MCF 10A (cell line): ENCODE measurements at regions not wholly inside any gene's neighbourhood (a gene's known extent, or its start where the extent isn't known, plus 50 kb on each side); places are given as distances from the start of the nearest gene placed in this dataset.

Experiments used
- BruUV-seq: library from RNA; stranded (reverse); fragments of 400-500 nt; replicated peaks from 2 replicates; lab custom pipeline; 2021; lab: Mats Ljungman, UMichigan
- CTCF ChIA-PET: fragments of 300-600 bp; sonication (Branson Sonifier 250); formaldehyde crosslinking; extraction: SDS; loops from one replicate; lab custom pipeline; 2021; ENCODE audit warnings: antibody characterized with exemption, inconsistent platforms; lab: Yijun Ruan, JAX
- POLR2A ChIA-PET: fragments of 300-600, 350-650 bp; sonication (Branson Sonifier 250); formaldehyde crosslinking; extraction: SDS; loops from one replicate; lab custom pipeline; 2020; ENCODE audit warnings: antibody characterized with exemption, inconsistent platforms; lab: Yijun Ruan, JAX
- DNase-seq: peaks from one replicate; pipeline ENCODE4 v3.0.0-alpha.2; 2018; ENCODE audit not compliant: unreplicated experiment
- H3K27ac Mint-ChIP-seq: one replicate; pipeline ENCODE4 v1.8.0; 2022; ENCODE audit warnings: mild to moderate bottlenecking, low read depth, mixed read lengths; ENCODE audit not compliant: unreplicated experiment
- H3K27me3 Mint-ChIP-seq: one replicate; pipeline ENCODE4 v1.8.0; 2022; ENCODE audit warnings: mixed read lengths; ENCODE audit not compliant: insufficient read depth, unreplicated experiment
- H3K36me3 Mint-ChIP-seq: one replicate; pipeline ENCODE4 v1.8.0; 2022; ENCODE audit warnings: mild to moderate bottlenecking, moderate library complexity, mixed read lengths; ENCODE audit not compliant: insufficient read depth, unreplicated experiment
- H3K4me1 Mint-ChIP-seq: one replicate; pipeline ENCODE4 v1.8.0; 2022; ENCODE audit warnings: mixed read lengths; ENCODE audit not compliant: insufficient read depth, unreplicated experiment
- H3K4me3 Mint-ChIP-seq: one replicate; pipeline ENCODE4 v1.8.0; 2022; ENCODE audit warnings: mild to moderate bottlenecking, moderate library complexity, mixed read lengths; ENCODE audit not compliant: unreplicated experiment
- H3K9me3 Mint-ChIP-seq: one replicate; pipeline ENCODE4 v1.8.0; 2022; ENCODE audit warnings: mixed read lengths; ENCODE audit not compliant: unreplicated experiment
- CTCF ChIP-seq: fragments of 200-600 bp; IDR thresholded peaks from one replicate; pipeline ENCODE4 v1.8.0; 2022; ENCODE audit warnings: antibody characterized with exemption, mild to moderate bottlenecking; ENCODE audit not compliant: unreplicated experiment
- intact Hi-C: fragments of 100-400 bp; cut with micrococcal nuclease; formaldehyde crosslinking; loops from 2 replicates; pipeline ENCODE4 v1.14.1; 2022

DNA sequence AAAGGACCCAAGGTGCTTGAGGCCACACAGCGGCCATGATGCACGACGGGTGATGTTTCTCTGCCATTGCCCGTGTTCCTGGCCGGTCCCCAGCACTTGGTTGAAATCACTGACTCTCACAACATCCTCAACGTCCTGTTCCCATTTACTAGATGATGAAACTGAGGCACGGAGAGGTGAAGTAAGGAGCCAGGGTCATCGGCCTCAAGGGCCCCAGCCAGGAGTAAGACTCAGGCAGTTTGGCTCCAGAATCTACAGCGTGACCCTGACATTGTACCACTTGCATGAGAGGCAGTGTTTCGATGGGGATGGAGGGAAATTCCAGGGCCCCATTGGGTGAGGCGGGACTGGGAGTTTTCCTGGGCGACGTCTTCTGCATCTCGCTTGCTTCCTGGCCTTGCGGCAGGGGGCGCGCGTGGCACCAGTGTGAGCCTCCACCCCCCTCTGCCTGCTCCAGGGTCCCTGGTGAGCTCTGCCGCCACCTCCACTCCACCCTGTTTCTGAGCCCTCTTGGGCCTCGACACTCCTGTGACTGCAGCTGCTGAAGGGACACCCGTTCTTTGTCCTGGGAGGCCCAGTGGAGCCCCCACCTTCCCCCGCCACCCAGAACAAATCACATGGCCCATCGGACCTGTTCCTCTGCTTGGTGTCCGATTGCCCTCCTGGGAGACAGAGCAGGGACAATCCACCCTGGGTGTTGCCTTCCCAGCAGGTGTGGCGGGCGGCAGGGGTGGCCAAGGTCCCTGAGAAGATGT lies 133.0 kb upstream of the GSE1 start:
- intact Hi-C loops: no loop called here
- peaks cover 5% of the 10 kb centered on the region for H3K4me1 Mint-ChIP-seq
- no TSS peak for BruUV-seq
- H3K9me3 Mint-ChIP-seq: no peaks in the 10 kb centered on the region
- no peak for DNase-seq
- no peak overlapping the region for H3K27ac Mint-ChIP-seq
- ChIA-PET POLR2A (no interaction called here), CTCF (interaction anchor here (0.6 kb wide), 1 partner anchor 90 kb away, joined by 3 read pairs; no protein-coding TSS in a partner anchor)
- peaks cover 7% of the 10 kb centered on the region for H3K36me3 Mint-ChIP-seq
- TF ChIP-seq CTCF: no peak
- H3K4me3 Mint-ChIP-seq: no peak overlapping the region
- H3K27me3 Mint-ChIP-seq: no peaks in the 10 kb centered on the region

DNA sequence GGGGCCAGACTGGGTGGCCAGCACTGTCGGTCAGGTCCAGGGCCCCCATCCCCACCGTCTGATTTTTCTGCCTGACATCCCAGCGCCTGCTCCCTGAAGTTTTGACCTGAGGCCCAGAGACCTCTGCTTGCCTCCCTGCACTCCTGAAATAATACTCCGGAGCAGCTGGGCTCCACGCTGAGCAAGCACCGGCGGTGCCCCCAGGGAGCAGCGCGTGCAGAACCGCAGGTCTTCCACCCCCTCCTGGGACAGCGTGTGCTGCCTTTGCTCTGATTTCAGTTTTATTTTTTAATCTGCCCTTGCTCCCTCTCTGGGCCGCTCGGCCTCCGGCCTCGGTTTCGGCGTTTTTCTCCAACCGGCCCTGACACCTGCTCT lies 132.4 kb upstream of the GSE1 start:
- CTCF ChIA-PET: no interaction called here
- intact Hi-C loops: no loop called here

GRCh38 chr16:85481206-85481605 lies 131.9 kb upstream of the GSE1 start:
- Mint-ChIP-seq H3K4me3 (no peak overlapping the region), H3K27ac (no peak overlapping the region), H3K9me3 (no peaks in the 10 kb centered on the region), H3K27me3 (no peaks in the 10 kb centered on the region), H3K36me3 (peaks cover 7% of the 10 kb centered on the region), H3K4me1 (peaks cover 5% of the 10 kb centered on the region)
- no peak for DNase-seq
- TF ChIP-seq CTCF: no peak
- ChIA-PET POLR2A (interaction anchor here (0.6 kb wide), 1 partner anchor 225 kb away, joined by 3 read pairs; no protein-coding TSS in a partner anchor), CTCF (no interaction called here)
- BruUV-seq: no TSS peak
- intact Hi-C loops: no loop called here

More for the DNA sequence above, 132.4 kb upstream of the GSE1 start:
- no peak for DNase-seq
- TF ChIP-seq CTCF: no peak
- POLR2A ChIA-PET: interaction anchor here (0.6 kb wide), 1 partner anchor 225 kb away, joined by 3 read pairs; no protein-coding TSS in a partner anchor
- H3K4me1 Mint-ChIP-seq: peaks cover 5% of the 10 kb centered on the region
- no peaks in the 10 kb centered on the region for H3K9me3 Mint-ChIP-seq
- H3K4me3 Mint-ChIP-seq: no peak overlapping the region
- BruUV-seq: no TSS peak
- no peaks in the 10 kb centered on the region for H3K27me3 Mint-ChIP-seq
- peaks cover 7% of the 10 kb centered on the region for H3K36me3 Mint-ChIP-seq
- no peak overlapping the region for H3K27ac Mint-ChIP-seq

GRCh38 chr16:85481738-85482137 lies 131.4 kb upstream of the GSE1 start:
- Mint-ChIP-seq H3K4me1 (peaks cover 5% of the 10 kb centered on the region), H3K9me3 (no peaks in the 10 kb centered on the region), H3K4me3 (no peak overlapping the region), H3K36me3 (peaks cover 7% of the 10 kb centered on the region), H3K27me3 (no peaks in the 10 kb centered on the region), H3K27ac (no peak overlapping the region)
- BruUV-seq: no TSS peak
- intact Hi-C loops: no loop called here
- POLR2A ChIA-PET: no interaction called here
- CTCF ChIA-PET: no interaction called here
- DNase-seq: no peak
- TF ChIP-seq CTCF: no peak
